Mucosa of gallbladder (tissue), 1 donor: ENCODE measurements at regions not wholly inside any gene's neighbourhood (a gene's known extent, or its start where the extent isn't known, plus 50 kb on each side); places are given as distances from the start of the nearest gene placed in this dataset.
"Not testable (repeated sequence)": the region's sequence is repeated elsewhere in the genome, so short reads cannot be mapped to it uniquely, and the experiment has no call there.

ENCODE experiments used
- DNase-seq: peaks from one replicate; pipeline ENCODE4 v3.0.0-alpha.2; 2020; ENCODE audit warnings: low spot score
- donor health status: DM: no; HTN: no; CAD: no.

- no peak for DNase-seq
Observed at GRCh38 chr3:80734920-80735319, 967.1 kb upstream of the ROBO1 start.

GRCh38 chr3:80734483-80734882 is 966.7 kb upstream of the ROBO1 start:
- DNase-seq = no peak

GRCh38 chr3:80733522-80734176 is 965.9 kb upstream of the ROBO1 start:
- peak; percentile 82 for DNase-seq

GRCh38 chr3:80727561-80727960 is 959.8 kb upstream of the ROBO1 start:
- DNase-seq = not testable (repeated sequence)

- not testable (repeated sequence) for DNase-seq
Observed at GRCh38 chr3:80709597-80710322, 942.0 kb upstream of the ROBO1 start.

GRCh38 chr3:80705290-80705689 is 937.5 kb upstream of the ROBO1 start:
- DNase-seq = no peak

- DNase-seq = no peak
Observed at GRCh38 chr3:80701349-80701748, 933.6 kb upstream of the ROBO1 start.

GRCh38 chr3:80697291-80697690 is 929.5 kb upstream of the ROBO1 start:
- DNase-seq = no peak

- DNase-seq = peak; percentile 77
Observed at GRCh38 chr3:80696280-80696679, 928.5 kb upstream of the ROBO1 start.

- DNase-seq = peak; percentile 16
Observed at GRCh38 chr3:80688814-80689213, 921.0 kb upstream of the ROBO1 start.

GRCh38 chr3:80682951-80683350 is 915.2 kb upstream of the ROBO1 start:
- DNase-seq = no peak

- DNase-seq = no peak
Observed at GRCh38 chr3:80682235-80682634, 914.4 kb upstream of the ROBO1 start.

GRCh38 chr3:80677796-80678195 is 910.0 kb upstream of the ROBO1 start:
- DNase-seq = no peak

GRCh38 chr3:80676866-80677265 is 909.1 kb upstream of the ROBO1 start:
- DNase-seq = no peak

GRCh38 chr3:80676261-80676660 is 908.5 kb upstream of the ROBO1 start:
- no peak for DNase-seq

GRCh38 chr3:80675790-80676189 is 908.0 kb upstream of the ROBO1 start:
- no peak for DNase-seq

GRCh38 chr3:80668600-80669294 is 900.9 kb upstream of the ROBO1 start:
- DNase-seq = no peak

GRCh38 chr3:80668100-80668499 is 900.3 kb upstream of the ROBO1 start:
- DNase-seq = no peak

GRCh38 chr3:80663426-80663825 is 895.6 kb upstream of the ROBO1 start:
- no peak for DNase-seq

- DNase-seq = no peak
Observed at GRCh38 chr3:80655216-80655615, 887.4 kb upstream of the ROBO1 start.

- no peak for DNase-seq
Observed at GRCh38 chr3:80649170-80649569, 881.4 kb upstream of the ROBO1 start.

- DNase-seq = no peak
Observed at GRCh38 chr3:80643421-80643820, 875.6 kb upstream of the ROBO1 start.
